Keratinocyte (primary cell): ENCODE measurements at regions not wholly inside any gene's neighbourhood (a gene's known extent, or its start where the extent isn't known, plus 50 kb on each side); places are given as distances from the start of the nearest gene placed in this dataset.

ENCODE experiments used
- DNase-seq: peaks from one replicate; pipeline ENCODE4 v3.0.0-alpha.2; 2011; ENCODE audit warnings: low read depth, missing footprints, low spot score
- FAIRE-seq: peaks from 2 replicates; lab custom pipeline; 2011; peaks lifted over from hg19 to GRCh38; lab: Jason Lieb, UNC
- H2AFZ ChIP-seq: 2 replicates; pipeline ENCODE4 v1.6.0; 2012; ENCODE audit warnings: low read length, control low read depth, inconsistent platforms; ENCODE audit not compliant: control insufficient read depth
- H3K27ac ChIP-seq: 2 replicates; pipeline ENCODE4 v1.5.1; 2011; ENCODE audit warnings: low read length; ENCODE audit not compliant: control insufficient read depth, insufficient read depth
- H3K27me3 ChIP-seq: 3 replicates; pipeline ENCODE4 v1.6.0; 2011; ENCODE audit warnings: low read length; ENCODE audit not compliant: control insufficient read depth, insufficient read depth; ENCODE audit errors: extremely low read depth
- H3K36me3 ChIP-seq, 2 experiments: 2 replicates in 1 of 2; 3 replicates in 1 of 2; pipeline ENCODE4 v1.5.1; 2011; ENCODE audit warnings: low read length in 2 of 2, mild to moderate bottlenecking in 1 of 2; ENCODE audit not compliant: control insufficient read depth in 2 of 2, insufficient read depth in 2 of 2; ENCODE audit errors: extremely low read depth in 1 of 2
- H3K4me1 ChIP-seq: 3 replicates; pipeline ENCODE4 v1.5.1; 2011; ENCODE audit warnings: low read length; ENCODE audit not compliant: control insufficient read depth, insufficient read depth; ENCODE audit errors: extremely low read depth
- H3K4me2 ChIP-seq: 3 replicates; pipeline ENCODE4 v1.6.0; 2011; ENCODE audit warnings: low read depth, low read length; ENCODE audit not compliant: control insufficient read depth, insufficient read depth; ENCODE audit errors: extremely low read depth
- H3K4me3 ChIP-seq, 3 experiments: fragments of 200-600 bp in 1 of 3; sonication (generic) in 1 of 3; 2 replicates in 2 of 3; 3 replicates in 1 of 3; pipeline ENCODE4 v1.5.1; 2011 to 2016; ENCODE audit warnings: low read length in 3 of 3, mild to moderate bottlenecking in 3 of 3, control low read depth in 2 of 3, inconsistent platforms in 1 of 3, low read depth in 1 of 3, mixed read lengths in 1 of 3, mixed run types in 1 of 3, moderate library complexity in 1 of 3; ENCODE audit not compliant: control insufficient read depth in 2 of 3, insufficient read depth in 2 of 3; ENCODE audit errors: extremely low read depth in 1 of 3
- H3K79me2 ChIP-seq: 2 replicates; pipeline ENCODE4 v1.6.0; 2012; ENCODE audit warnings: low read length; ENCODE audit not compliant: control insufficient read depth, insufficient read depth
- H3K9ac ChIP-seq: 3 replicates; pipeline ENCODE4 v1.6.0; 2011; ENCODE audit warnings: low read length; ENCODE audit not compliant: control insufficient read depth, insufficient read depth; ENCODE audit errors: extremely low read depth
- H3K9me1 ChIP-seq: 3 replicates; pipeline ENCODE4 v1.6.0; 2011; ENCODE audit warnings: low read length; ENCODE audit not compliant: control insufficient read depth, insufficient read depth; ENCODE audit errors: extremely low read depth
- H3K9me3 ChIP-seq: 2 replicates; pipeline ENCODE4 v1.5.1; 2012; ENCODE audit warnings: low read depth, low read length; ENCODE audit not compliant: control insufficient read depth
- H4K20me1 ChIP-seq: 3 replicates; pipeline ENCODE4 v1.6.0; 2011; ENCODE audit warnings: low read length; ENCODE audit not compliant: control insufficient read depth, insufficient read depth; ENCODE audit errors: extremely low read depth
- CTCF ChIP-seq, 3 experiments: IDR thresholded peaks in 1 of 3; conservative IDR thresholded peaks in 1 of 3; optimal IDR thresholded peaks in 1 of 3; 2 replicates in 2 of 3; 3 replicates in 1 of 3; pipeline versions ENCODE3 to v1.5.1; 2011; ENCODE audit warnings: low read length in 3 of 3, mild to moderate bottlenecking in 3 of 3, moderate library complexity in 2 of 3, control low read depth in 1 of 3, inconsistent platforms in 1 of 3; ENCODE audit not compliant: insufficient read depth in 2 of 3; ENCODE audit errors: extremely low read depth in 1 of 3
- EZH2 ChIP-seq: IDR thresholded peaks from one replicate; pipeline ENCODE4 v1.6.1; 2012; ENCODE audit warnings: inconsistent platforms, mild to moderate bottlenecking, low read length, moderate library complexity
- dilution Hi-C: fragments of 300-500 bp; cut with MboI; formaldehyde crosslinking; loops from one replicate; pipeline ENCODE4 v1.7.0; 2020; ENCODE audit warnings: low sequenced_read_pairs; ENCODE audit not compliant: extremely low pct_ligation_motif_present

GRCh38 chr2:104777721-104778120 lies 76.2 kb upstream of the POU3F3 start:
- Histone ChIP-seq H3K9ac (no peak overlapping the region), H3K9me3 (no peaks in the 10 kb centered on the region), H3K79me2 (no peaks in the 10 kb centered on the region), H3K27ac (no peak overlapping the region), H3K4me2 (no peak overlapping the region), H3K4me1 (no peaks in the 10 kb centered on the region), H4K20me1 (no peaks in the 10 kb centered on the region), H3K4me3 (no peak overlapping the region), H2AFZ (no peak overlapping the region), H3K36me3 (no peaks in the 10 kb centered on the region), H3K9me1 (no peaks in the 10 kb centered on the region), H3K27me3 (no peaks in the 10 kb centered on the region)
- dilution Hi-C loops, result no loop called here
- no peak for TF ChIP-seq EZH2
- no peak for TF ChIP-seq CTCF (optimal IDR thresholded peaks at IDR 0.05 in 1 of 3, IDR thresholded peaks at IDR 0.05 in 1 of 3, conservative IDR thresholded peaks at IDR 0.05 in 1 of 3; ENCODE audit: extremely low read depth in 1 of 3, insufficient read depth in 2 of 3, low read length in 3 of 3)
- FAIRE-seq, result no peak
- no peak for DNase-seq

- H3K9me3 ChIP-seq, result no peaks in the 10 kb centered on the region
These were observed 72.8 kb upstream of the POU3F3 start for GRCh38 chr2:104781151-104781550.

More at GRCh38 chr2:104781151-104781550, 72.8 kb upstream of the POU3F3 start:
- Histone ChIP-seq H3K36me3 (no peaks in the 10 kb centered on the region), H3K27me3 (no peaks in the 10 kb centered on the region), H2AFZ (no peak overlapping the region), H3K9me1 (no peaks in the 10 kb centered on the region), H3K27ac (no peak overlapping the region), H3K4me2 (no peak overlapping the region), H4K20me1 (no peaks in the 10 kb centered on the region), H3K4me1 (no peaks in the 10 kb centered on the region), H3K4me3 (no peak overlapping the region), H3K79me2 (no peaks in the 10 kb centered on the region), H3K9ac (no peak overlapping the region)
- DNase-seq (no peak), FAIRE-seq (no peak)
- dilution Hi-C loops, result no loop called here
- TF ChIP-seq CTCF (optimal IDR thresholded peaks at IDR 0.05 in 1 of 3, IDR thresholded peaks at IDR 0.05 in 1 of 3, conservative IDR thresholded peaks at IDR 0.05 in 1 of 3; ENCODE audit: extremely low read depth in 1 of 3, insufficient read depth in 2 of 3, low read length in 3 of 3) (no peak), EZH2 (no peak)
